HG03432 (cell line): ENCODE measurements at regions not wholly inside any gene's neighbourhood (a gene's known extent, or its start where the extent isn't known, plus 50 kb on each side); places are given as distances from the start of the nearest gene placed in this dataset.
"Not testable (repeated sequence)": the region's sequence is repeated elsewhere in the genome, so short reads cannot be mapped to it uniquely, and the experiment has no call there.

Source experiments
- ATAC-seq: cut with Tn5 transposase; IDR thresholded peaks from one replicate; pipeline ENCODE4 v1.9.1; 2021; ENCODE audit warnings: mild to moderate bottlenecking, moderate library complexity; ENCODE audit not compliant: unreplicated experiment

- ATAC-seq: no peak
Observed at GRCh38 chr2:34892256-34892655, 1293.2 kb upstream of the FAM98A start.

DNA sequence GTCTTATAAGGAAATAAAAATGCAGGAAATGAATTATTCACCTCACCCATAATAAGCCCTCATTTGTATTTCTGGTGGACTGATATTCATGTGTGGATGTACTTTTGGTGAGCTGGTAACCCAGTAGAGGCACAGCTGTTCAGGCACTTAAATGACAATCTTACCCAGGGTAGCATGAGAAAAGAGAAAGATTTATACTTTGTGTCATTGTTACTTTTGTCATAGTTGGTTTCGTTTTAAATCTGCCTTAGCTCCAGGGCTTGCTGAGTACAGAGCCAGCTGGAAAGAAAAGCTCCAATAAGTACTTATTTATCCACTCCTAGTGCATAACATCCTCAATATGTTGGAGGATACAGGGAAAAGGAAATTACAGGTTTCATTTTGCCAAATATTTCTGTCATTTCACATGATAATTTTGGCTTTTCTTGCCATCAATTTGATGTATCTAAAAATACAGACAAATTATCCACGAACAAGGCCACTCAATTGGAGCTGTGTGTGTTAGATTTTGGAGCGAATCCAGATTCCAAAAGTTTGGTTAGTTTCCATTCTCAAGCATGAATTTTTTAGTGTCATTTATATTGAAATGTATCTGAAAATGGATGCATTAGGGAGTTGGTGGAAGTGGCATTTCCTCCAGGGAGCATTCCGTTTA lies 1276.1 kb upstream of the FAM98A start:
- no peak for ATAC-seq

GRCh38 chr2:34853646-34854045 lies 1254.5 kb upstream of the FAM98A start:
- ATAC-seq: no peak

DNA sequence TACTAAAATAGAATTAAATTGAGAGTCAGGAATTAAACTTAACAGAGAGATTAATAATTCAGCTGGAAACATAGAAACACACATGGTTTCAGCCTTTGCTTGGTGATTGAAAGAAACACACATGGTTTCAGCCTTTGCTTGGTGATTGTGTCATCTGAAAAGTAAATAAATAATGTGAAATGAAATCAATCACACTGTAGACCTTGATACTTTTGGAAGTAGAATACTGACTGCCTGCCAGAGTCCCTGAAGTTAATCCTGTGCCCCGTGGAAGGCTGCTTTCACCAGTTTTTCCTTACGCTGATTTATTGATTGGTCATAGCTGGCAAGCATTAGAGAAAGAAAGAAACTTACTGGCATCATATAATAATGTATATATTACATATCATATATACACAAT lies 1252.7 kb upstream of the FAM98A start:
- ATAC-seq: no peak

DNA sequence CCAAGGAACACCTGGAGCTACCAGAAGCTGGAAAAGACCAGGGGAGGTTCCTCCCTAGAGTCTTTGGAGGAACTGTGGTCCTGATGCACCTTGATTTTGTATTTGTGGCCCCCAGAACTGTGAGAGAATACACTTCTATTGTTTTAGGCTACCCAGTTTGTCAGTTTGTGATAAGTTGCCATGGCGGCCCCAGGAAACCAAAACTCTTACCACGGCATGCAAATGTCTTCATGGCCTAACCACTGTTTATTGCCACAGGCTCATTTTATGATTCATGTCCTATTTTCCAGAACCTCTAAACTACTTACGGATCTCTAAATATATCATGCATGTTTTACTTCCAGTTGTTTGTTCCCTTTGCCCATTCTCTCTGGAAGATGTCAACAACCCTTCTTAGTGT lies 1250.7 kb upstream of the FAM98A start:
- no peak for ATAC-seq

DNA sequence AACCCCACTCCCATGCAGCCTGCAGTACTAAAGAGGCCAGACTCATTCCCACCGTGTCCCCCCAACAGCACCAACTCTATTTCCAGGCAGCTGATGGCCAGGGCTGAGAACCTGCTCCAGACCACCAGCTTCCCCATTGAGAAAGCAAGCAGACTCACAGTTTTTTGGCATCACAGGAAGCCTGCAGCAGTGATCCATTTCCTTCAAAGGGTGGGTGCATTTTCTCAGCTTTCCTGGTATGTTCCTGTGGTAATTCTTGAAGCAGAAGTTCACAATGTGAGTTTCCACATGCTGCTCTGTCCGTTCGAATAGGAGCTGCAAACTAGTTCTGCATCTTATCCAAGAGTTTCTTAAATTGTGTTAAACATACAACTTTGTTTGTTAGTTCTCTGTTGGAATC lies 1249.6 kb upstream of the FAM98A start:
- ATAC-seq: no peak

GRCh38 chr2:34848132-34848531 lies 1249.0 kb upstream of the FAM98A start:
- no peak for ATAC-seq

DNA sequence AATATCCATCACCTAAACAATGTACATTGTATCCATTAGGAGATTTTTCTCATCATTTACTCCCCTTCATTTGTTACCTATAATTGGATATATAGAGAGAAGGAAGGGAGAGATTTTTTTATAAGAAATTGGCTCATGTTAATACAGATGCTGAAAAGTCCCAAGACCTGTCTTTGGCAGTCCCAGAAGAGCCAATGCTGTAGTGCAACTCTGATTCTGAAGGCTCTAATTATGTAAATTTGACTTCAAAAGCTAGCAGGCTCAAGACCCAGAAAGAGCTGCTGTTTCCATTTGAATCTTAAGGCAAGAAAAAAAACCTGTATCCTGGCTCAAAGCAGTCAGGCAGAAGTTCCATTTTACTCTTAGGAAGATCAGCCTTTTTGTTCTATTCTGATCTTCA lies 1245.5 kb upstream of the FAM98A start:
- ATAC-seq: no peak

DNA sequence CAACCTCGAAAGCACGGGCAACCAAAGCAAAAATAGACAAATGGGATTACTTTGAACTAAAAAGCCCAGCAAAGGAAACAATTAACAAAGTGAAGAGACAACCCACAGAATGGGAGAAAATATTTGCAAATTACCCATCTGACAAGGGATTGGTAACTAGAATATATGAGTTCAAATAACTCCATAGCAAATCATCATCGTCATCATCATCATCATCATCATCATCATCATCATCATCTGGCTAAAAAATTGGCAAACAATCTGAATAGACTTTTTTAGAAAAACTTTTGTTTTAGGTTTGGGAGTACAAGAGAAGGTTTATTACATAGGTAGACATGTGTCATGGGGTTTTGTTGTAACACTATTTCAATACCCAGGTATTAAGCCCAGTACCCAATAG lies 1239.3 kb upstream of the FAM98A start:
- no peak for ATAC-seq

DNA sequence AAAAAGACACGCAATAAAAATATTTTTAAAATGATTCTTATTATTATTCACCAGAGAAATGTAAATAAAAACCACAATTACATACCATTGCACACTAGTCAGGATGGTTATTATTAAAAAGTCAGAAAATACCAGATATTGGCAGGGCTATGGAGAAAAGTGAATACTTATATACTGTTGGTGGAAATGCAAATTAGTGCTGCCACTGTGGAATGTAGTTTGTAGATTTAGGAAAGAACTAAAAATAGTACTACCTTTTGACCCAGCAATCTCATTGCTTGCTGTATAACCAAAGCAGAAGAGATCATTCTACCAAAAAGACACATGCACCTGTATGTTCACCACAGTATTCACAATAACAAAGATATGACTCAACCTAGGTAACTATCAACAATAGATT lies 1237.3 kb upstream of the FAM98A start:
- ATAC-seq: no peak

- no peak for ATAC-seq
Observed at GRCh38 chr2:34831096-34831495, 1232.0 kb upstream of the FAM98A start.

DNA sequence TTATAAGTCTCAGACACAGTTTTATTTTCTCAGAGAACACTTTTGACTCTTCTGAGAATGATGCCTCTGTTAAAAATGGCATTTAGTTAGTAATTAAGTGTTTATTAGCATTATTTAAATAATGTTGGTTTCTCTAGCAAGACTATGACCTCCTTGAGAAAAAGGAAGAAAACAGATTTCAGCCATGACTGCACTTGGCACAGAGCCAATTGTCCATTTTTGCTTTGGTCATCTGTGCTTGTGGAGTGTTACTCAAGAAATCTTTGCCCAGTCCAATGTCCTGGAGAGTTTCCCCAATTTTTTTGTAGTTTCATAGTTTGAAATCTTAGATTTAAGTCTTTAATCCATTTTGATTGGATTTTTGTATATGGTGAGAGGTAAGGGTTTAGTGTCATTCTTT lies 1229.4 kb upstream of the FAM98A start:
- ATAC-seq: no peak

DNA sequence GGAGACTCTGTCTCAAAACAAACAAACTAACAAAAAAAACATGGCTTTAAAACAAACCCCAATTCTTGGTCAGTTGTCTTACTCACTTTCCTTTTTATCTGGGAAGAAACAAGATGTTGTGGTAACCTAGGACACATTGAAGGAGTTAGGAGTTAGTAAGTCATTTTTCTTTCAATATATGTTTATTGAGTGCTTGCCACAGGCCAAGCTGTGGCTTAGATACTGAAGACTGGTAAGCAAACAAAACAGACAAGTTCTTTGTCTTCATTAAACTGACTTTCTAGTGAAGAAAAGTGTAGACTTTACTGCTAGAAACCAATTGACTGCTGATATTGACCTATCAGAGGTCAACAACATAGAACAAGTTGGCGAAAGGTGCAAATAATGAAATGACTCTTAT lies 1228.3 kb upstream of the FAM98A start:
- no peak for ATAC-seq

GRCh38 chr2:34825686-34826085 lies 1226.6 kb upstream of the FAM98A start:
- ATAC-seq: no peak

- ATAC-seq: no peak
Observed at GRCh38 chr2:34822616-34823015, 1223.5 kb upstream of the FAM98A start.

DNA sequence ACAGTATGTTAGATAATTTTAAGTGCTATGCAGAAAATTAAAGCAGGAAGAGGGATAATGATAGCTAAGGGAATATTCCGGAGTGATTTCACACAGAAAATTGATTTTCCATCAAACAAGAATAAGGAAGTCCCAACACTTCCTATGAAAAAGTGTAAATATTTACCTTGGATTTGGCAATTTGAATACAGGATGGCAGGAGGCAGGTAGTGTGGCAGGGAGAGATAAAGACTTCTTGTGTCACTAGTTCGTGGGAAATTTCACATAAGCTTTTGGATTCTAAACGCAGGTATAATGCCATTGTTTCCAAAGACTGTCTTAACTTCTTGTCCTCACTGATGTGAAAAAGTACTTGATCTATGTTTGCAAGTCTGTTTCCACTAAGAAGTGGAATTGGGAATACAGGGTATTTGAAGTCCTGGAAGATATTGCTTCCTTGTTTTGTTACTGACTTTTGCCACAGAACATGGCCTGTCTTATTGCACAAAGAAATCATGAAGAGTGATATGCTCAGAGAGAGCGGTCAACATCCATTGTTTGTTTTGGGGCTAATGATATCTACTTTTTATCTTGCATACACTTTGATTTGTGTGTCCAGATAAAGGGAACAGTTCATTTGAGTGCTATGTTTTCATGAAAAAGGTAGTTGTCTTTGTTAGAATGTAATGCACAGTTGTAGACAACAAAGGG lies 1216.1 kb upstream of the FAM98A start:
- no peak for ATAC-seq

DNA sequence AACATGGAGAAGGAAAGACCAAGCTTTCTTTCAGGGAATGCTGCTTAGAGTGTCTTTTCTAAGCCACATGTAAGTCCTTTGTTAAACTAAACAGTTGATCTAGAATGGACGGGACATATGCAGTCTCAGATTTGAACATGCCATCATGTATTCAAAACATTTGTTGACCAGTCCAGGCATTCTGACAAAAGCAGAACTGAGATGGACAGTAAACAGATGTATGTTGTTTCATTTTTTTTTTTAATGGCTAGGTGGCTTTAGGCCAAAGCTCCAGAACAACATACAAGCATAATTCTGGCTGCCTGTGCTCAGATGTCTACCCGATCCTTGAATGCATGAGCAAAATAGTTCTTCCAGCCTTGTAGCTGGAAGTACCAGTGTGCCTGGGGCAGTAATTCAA lies 1211.4 kb upstream of the FAM98A start:
- ATAC-seq: no peak

DNA sequence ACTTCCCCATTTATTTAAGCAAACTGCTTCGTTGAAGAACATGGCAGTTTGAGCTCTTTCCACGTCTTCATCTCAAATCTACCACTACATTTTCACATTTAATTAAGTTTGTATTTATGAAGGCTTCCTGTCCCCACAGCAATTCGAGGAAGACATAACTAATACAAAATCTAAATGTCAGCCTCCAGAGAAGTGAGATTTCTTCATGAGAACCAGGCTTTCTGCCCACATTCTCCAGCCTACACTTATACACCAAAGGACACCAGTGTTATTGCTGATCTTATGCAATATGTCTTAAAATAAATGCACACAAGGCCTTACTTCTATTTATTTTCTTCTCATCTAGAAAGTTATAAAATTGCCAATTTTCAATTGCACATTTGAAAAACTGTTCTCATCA lies 1209.3 kb upstream of the FAM98A start:
- no peak for ATAC-seq

DNA sequence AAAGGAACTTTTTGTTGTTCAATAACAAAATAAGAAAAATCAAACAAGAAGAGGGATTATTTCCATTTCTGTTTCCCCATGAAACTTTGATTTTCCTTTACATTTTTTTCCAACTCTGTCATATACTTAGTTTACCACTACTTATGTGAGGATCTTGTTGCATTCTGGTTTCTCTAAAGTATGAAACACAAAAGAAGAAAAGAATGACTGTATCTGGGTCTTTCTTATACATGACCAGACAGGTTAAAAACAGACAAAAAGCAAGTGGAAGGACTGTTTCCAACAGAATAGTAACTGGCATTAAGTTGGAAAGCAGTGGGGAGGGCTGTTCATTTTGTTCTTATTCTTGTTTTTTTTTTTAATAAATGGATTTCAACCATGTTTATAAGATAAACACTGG lies 1207.8 kb upstream of the FAM98A start:
- ATAC-seq: no peak

DNA sequence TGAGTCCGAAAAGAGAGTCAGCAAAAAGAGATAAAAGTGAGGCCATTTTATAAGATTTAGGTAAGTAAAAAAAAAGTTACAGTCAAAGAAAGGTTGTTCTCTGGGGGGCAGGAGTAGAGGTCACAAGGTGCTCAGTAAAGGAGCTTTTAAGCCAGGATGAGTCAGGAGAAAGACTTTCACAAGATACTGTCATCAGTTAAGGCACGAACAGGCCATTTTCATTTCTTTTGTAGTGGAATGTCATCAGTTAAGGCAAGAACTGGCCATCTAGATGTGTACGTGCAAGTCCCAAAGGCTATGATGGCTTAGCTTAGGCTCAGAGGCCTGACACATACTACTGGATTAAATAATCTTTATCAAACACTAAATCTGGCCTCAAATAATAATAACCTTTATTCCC lies 1207.3 kb upstream of the FAM98A start:
- ATAC-seq: no peak

- no peak for ATAC-seq
Observed at GRCh38 chr2:34799556-34799955, 1200.5 kb upstream of the FAM98A start.

GRCh38 chr2:34795586-34795985 lies 1196.5 kb upstream of the FAM98A start:
- not testable (repeated sequence) for ATAC-seq

GRCh38 chr2:34789169-34789568 lies 1190.1 kb upstream of the FAM98A start:
- no peak for ATAC-seq
